Daoy (cell line): ENCODE measurements at regions not wholly inside any gene's neighbourhood (a gene's known extent, or its start where the extent isn't known, plus 50 kb on each side); places are given as distances from the start of the nearest gene placed in this dataset.
A peak's percentile ranks its signal among the peaks of the same experiment; 100 is the strongest.

Experiments used
- DNase-seq: peaks from one replicate; pipeline ENCODE4 v3.0.0-alpha.2; 2015; ENCODE audit warnings: low read depth

DNA sequence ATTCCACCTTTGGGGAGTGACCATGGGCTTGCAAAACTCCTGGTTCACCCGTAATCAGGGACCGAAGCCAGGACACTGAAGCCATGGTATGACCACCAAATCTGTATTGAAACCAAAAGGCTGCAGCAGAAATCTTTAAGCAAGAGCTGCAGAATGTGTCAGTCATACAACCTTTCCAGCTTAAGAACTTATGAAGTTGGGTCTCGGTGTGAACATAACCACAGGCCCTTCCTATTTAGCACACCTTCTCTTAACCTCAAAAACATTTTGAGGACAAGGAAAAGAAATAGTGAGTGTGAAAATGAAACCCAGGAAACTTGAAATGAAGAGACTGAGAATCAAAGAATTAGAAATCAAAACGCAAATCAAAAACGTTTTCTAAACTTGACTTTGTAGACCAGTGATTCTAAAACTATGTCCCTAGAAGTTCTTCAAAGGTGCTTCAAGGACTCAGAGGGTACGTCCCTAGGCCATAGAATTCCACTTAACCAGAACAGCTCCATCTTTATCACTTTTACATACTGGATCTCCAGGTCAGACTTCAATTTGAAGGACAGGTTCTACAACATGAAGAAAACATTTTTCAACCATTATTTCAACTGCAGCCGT is 231.6 kb upstream of the GRIP1 start:
- no peak for DNase-seq

DNA sequence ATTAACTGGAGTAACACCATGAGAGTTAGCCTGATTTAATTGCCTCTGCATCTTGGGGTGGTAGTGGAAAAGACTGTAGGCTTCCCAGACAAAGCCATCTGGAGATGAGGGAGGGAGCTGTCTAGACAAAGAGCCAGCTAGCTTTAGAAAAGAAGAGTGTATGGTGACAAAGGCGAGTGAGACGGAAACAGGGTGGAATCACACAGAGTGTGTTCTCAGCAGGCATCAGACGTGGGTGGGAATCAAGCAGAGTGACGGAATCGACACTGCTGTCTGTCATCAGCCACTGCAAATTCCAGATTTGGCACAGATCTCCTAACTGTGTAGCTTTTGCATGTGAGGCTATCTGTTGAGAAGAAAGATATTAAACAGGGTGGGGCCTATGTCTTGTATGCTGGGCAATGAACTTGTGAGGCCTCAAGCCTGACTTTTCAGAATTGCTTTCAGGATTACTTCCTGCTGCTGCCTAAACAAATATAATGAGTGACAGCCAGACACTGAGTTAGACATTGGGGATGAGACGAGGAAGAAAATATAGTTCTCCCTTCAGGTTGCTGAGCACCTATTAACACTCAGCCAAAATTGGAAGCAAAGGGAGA is 236.5 kb upstream of the GRIP1 start:
- no peak for DNase-seq

DNA sequence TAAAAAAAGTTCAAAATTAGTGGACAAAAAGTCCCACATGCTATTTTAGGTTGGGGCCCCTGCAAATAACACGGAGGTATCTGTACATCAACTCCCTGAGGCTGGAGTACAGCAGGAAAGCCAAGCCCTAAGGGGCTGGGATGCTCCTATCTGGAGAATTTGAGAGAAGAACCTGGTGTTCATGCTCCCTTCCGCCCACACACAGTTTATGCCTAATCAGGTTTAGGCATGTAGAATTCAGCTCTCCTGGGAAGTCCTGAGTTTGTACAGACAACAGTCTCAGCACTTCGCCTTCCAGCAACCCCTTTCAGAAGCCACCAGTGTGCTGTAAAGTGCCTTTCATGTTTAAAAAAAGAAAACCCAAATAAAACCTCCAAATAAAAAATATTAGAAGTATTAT is 237.3 kb upstream of the GRIP1 start:
- DNase-seq, result no peak

GRCh38 chr12:66919466-66919865 is 240.6 kb upstream of the GRIP1 start:
- DNase-seq, result no peak

DNA sequence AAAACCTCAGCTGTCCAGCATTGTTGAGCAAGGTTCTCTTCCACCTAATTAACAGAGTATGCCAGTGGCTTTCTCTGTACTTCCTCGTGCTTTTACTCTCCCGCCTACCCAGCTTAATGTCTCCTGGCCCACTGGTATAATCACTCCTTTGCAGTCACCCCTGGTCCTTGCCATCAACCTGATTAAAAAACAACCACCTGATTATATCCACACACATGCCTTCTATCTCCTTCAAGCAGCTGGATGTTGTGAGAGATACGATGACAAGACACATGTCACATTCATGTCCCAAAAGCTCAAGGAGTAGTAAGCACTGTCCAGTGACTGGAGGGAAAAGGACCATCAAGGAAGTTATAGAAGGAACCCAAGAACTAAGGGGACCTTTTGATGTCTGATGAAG is 241.3 kb upstream of the GRIP1 start:
- DNase-seq, result no peak

DNA sequence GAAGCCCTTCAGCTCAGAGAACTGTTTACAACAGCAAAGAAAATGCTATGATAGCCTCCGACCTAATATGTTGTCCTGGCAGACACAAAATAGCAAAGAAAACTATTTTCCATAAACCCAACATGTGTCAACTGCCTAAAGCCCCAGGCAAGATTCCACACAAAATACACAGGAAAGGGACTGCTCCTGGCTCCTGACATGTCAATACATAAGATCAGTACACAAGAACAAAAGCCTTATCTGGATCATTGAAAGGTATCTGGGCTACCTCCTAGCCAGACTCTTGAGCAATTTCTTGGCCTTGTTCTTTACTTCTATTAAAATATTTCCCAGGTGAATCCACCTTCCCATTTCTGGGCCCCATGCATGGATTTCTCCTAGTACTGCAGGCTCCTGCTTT is 242.3 kb upstream of the GRIP1 start:
- no peak for DNase-seq

DNA sequence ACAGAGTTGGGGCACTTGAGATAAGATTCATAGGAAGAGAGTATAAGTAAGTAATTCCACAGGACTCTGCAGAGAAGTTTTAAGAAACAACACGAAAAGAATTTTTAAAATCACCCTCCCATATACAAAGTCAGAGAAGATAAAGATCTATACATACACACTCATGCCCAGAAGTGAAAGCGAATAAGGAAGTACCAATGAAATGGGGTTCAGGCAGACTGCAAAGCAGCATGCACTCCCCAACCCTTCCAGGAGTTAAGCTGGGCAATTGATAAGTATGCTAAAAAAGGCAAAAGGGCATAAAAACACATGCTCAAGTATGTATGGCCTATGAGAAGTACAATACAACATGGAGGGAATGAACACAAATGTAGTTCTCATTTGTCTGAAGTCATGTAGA is 246.2 kb upstream of the GRIP1 start:
- DNase-seq, result no peak

- no peak for DNase-seq
Observed at GRCh38 chr12:66929121-66929520, 250.2 kb upstream of the GRIP1 start.

- DNase-seq, result no peak
Observed at GRCh38 chr12:66931091-66931490, 252.2 kb upstream of the GRIP1 start.

- no peak for DNase-seq
Observed at GRCh38 chr12:66932126-66932525, 253.2 kb upstream of the GRIP1 start.

- DNase-seq, result no peak
Observed at GRCh38 chr12:66934302-66935062, 255.6 kb upstream of the GRIP1 start.

DNA sequence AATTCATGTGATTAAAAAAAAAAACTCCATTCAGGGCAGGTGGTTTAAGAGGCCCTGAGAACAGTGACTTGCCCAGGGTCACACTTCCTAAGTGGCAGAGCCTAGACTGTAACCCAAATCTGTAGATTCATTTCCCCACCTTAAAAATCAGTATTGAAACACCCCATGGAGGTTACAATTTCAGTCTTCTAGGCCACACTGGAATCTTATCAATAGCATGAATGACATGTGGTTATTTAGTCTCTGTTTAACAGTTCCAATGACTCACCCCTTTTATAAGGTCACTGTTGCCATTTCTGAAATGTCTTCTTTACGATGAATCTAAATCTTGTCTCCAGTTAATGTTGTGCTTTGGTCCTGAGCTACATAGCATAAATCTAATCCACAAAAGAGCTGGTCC is 262.3 kb upstream of the GRIP1 start:
- DNase-seq, result peak; percentile 7

DNA sequence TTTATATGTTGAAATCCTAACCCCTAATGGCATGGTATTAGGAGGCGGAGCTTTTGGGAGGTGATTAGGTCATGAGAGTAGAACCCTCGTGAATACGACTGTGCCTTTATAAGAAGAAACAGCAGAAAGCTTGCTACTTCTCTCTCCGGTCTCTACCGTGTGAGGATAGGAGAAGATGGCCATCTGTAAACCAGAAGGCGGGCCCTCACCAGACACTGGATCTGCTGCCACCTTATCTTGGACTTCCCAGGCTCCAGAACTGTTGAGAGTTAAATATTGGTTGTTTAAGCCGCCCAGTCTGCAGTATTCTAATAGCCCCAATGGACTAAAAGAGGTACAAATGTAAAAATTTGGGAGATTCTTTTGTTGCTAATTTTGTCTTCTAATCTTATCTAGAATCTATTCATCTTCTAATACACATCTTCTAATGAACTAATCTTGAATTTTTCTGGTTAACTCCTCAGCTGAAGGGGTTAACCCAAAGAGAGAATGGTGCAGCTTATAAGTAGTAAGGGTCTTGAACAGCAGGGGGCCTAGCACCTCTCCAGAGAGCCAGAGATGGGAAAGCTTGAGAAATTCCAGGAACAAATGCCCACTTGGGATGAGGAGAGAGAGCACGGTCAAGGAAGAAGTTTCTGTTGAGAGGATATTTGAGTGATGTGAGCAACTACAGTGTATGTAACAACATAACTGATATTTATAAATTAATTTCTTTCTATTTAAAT is 264.0 kb upstream of the GRIP1 start:
- no peak for DNase-seq

DNA sequence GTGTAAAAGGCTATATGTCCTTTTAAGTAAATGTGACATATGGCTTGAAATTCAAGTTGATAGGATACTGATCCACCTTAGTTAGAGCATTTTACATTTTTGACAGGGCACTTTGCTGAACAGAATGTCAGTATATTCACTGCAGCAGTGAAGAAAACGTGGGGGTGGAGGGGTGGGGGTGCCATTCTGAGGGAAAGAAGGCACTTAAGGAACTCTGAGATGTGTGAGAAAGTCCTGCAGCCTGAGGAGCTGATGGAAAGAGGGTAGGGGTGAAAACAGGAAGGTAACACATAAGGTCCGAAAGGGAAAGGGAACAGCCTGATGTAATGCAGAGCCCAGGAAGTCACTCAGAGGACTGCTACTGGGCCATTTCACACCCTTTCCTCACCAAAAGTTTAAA is 265.5 kb upstream of the GRIP1 start:
- DNase-seq, result no peak

- DNase-seq, result no peak
Observed at GRCh38 chr12:66945189-66945817, 266.4 kb upstream of the GRIP1 start.

DNA sequence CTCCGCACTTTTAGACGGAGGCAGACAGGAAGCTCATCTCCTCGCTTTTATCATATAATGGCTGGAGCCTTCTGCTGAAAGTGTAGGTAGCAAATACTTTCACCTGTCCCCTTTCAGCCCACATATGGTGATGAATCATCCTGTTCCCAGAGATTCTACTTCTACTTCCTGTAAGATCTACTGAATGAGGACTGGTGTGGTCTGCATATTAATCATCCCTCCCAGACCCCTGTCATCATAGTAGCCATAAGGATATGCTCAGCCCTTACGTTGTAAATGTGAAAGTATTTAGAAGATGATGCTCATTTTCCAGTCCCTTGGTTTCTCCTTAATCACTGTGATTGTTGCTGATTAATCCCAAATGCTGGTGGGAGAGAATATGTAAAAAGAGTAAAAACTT is 268.2 kb upstream of the GRIP1 start:
- peak; percentile 15 for DNase-seq

DNA sequence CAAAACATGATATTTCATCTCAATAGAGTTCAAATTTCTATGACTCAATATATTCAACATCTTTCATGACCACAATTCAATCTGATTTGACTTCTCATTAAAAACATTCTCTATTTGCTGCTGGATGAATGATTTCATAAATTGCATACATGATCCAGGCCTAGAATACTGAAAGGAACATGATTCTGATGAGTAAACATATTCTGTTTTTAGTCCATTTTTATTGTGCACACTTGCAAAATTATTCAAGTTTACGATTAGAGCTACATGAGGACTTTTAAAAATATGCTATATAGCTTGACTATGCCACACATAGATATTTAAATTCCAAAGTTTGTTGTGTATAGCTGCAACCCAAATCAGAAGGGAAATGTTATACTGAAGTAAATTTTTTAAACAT is 273.8 kb upstream of the GRIP1 start:
- DNase-seq, result no peak

- no peak for DNase-seq
Observed at GRCh38 chr12:66956300-66956699, 277.4 kb upstream of the GRIP1 start.

DNA sequence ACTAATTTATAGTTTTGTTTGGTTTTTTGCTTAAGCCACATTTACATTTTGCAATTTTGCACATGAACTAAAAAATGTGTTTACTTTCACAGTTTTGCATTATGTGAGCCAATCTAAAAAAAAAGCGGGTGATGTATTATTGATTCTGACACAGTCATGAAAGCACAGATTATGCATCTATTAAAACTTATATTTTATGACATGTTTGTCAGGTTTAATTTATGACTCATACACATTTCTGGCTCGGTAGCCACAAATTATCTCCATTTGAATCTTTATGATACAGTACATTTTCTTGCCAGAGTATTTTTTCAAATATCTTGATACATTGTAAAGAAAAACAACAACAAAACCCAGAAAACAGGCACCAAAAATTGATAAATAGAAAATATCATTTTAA is 280.4 kb upstream of the GRIP1 start:
- no peak for DNase-seq

GRCh38 chr12:66960006-66960405 is 281.1 kb upstream of the GRIP1 start:
- no peak for DNase-seq

- no peak for DNase-seq
Observed at GRCh38 chr12:66960704-66961690, 282.1 kb upstream of the GRIP1 start.
